ENCODE measurements at regions not wholly inside any gene's neighbourhood (a gene's known extent, or its start where the extent isn't known, plus 50 kb on each side); places are given as distances from the start of the nearest gene placed in this dataset.

GRCh38 chr20:52500157-52500556 is 308.6 kb upstream of the ZFP64 start:
- TF ChIP-seq ZBTB21 (CRISPR knock-in tag; IDR thresholded peaks at IDR 0.05; ENCODE audit: borderline replicate concordance) = no peak
- TF ChIP-seq CTCF (IDR thresholded peaks at IDR 0.05) = no peak
- TF ChIP-seq ZNF232 (CRISPR knock-in tag; IDR thresholded peaks at IDR 0.05) = no peak
- TF ChIP-seq TEAD4 (CRISPR knock-in tag; IDR thresholded peaks at IDR 0.05) = no peak
- TF ChIP-seq ZNF423 (CRISPR knock-in tag; IDR thresholded peaks at IDR 0.05) = no peak
- TF ChIP-seq, protein P1, sequence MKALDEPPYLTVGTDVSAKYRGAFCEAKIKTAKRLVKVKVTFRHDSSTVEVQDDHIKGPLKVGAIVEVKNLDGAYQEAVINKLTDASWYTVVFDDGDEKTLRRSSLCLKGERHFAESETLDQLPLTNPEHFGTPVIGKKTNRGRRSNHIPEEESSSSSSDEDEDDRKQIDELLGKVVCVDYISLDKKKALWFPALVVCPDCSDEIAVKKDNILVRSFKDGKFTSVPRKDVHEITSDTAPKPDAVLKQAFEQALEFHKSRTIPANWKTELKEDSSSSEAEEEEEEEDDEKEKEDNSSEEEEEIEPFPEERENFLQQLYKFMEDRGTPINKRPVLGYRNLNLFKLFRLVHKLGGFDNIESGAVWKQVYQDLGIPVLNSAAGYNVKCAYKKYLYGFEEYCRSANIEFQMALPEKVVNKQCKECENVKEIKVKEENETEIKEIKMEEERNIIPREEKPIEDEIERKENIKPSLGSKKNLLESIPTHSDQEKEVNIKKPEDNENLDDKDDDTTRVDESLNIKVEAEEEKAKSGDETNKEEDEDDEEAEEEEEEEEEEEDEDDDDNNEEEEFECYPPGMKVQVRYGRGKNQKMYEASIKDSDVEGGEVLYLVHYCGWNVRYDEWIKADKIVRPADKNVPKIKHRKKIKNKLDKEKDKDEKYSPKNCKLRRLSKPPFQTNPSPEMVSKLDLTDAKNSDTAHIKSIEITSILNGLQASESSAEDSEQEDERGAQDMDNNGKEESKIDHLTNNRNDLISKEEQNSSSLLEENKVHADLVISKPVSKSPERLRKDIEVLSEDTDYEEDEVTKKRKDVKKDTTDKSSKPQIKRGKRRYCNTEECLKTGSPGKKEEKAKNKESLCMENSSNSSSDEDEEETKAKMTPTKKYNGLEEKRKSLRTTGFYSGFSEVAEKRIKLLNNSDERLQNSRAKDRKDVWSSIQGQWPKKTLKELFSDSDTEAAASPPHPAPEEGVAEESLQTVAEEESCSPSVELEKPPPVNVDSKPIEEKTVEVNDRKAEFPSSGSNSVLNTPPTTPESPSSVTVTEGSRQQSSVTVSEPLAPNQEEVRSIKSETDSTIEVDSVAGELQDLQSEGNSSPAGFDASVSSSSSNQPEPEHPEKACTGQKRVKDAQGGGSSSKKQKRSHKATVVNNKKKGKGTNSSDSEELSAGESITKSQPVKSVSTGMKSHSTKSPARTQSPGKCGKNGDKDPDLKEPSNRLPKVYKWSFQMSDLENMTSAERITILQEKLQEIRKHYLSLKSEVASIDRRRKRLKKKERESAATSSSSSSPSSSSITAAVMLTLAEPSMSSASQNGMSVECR (CRISPR knock-in tag; IDR thresholded peaks at IDR 0.05; ENCODE audit: borderline replicate concordance) = no peak
- no peak for TF ChIP-seq IRF1 (CRISPR knock-in tag; IDR thresholded peaks at IDR 0.05)
- no peak for TF ChIP-seq USF2 (CRISPR knock-in tag; IDR thresholded peaks at IDR 0.05)

Data from WTC11 (cell line).